ENCODE measurements at regions not wholly inside any gene's neighbourhood (a gene's known extent, or its start where the extent isn't known, plus 50 kb on each side); places are given as distances from the start of the nearest gene placed in this dataset.
"Not testable (repeated sequence)": the region's sequence is repeated elsewhere in the genome, so short reads cannot be mapped to it uniquely, and the experiment has no call there.

DNA sequence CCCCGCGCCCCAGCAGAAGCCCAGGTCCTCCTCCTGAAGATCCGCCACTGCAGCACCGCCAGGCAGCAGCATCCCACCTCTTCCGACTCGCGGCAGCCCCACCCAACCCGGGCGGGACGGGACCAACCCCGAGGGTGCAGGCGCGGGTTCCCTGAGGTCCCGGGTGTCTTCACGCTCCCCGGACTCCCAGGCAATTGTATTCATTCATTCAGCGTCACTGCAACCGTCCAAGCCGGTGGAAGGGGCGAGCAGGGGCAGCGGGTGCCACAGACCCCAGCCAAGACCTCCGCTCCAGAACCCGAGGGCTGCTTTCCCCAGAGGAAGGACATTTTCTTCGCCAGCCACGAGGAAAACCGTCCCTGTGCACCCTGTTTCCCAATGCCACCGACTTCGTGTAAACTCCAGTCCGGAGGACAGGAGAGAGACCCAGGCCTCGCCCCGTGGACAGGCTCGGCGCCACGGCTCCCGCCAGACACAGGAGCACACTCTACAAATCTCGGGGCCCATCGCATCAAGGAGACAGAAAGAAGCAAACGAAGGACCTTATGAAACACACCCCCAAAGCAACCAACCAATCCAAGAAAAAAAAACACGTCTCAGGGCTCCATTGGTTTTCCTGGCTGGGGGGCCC lies 1471.5 kb downstream of the FOXD4L5 start:
- not testable (repeated sequence) for DNase-seq (ENCODE audit: insufficient read length, low spot score); FAIRE-seq

DNA sequence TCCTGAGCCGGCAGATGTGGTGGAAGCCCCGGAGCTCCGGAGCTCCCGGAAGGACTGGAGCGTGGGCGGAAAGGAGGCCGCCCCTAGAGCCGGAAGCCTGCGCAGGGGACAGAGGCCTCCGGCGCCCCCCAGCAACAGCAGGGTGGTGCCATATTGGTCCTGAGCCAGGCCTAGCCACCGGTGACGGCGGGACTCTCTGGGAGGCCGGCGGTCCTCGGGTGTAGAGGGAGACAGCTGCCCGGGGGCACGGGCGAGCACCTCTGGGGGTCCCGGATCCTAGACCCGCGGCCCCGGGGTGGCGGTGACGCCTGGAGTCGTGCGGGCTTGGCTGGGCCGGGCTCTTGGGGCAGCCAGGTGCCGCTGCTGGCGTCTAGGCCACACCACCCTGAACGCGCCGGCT lies 1472.2 kb downstream of the FOXD4L5 start:
- DNase-seq (ENCODE audit: insufficient read length, low spot score); FAIRE-seq: not testable (repeated sequence)

- not testable (repeated sequence) for FAIRE-seq; DNase-seq (ENCODE audit: insufficient read length, low spot score)
These were observed 1480.8 kb downstream of the FOXD4L5 start for GRCh38 chr9:63804205-63804604.

DNA sequence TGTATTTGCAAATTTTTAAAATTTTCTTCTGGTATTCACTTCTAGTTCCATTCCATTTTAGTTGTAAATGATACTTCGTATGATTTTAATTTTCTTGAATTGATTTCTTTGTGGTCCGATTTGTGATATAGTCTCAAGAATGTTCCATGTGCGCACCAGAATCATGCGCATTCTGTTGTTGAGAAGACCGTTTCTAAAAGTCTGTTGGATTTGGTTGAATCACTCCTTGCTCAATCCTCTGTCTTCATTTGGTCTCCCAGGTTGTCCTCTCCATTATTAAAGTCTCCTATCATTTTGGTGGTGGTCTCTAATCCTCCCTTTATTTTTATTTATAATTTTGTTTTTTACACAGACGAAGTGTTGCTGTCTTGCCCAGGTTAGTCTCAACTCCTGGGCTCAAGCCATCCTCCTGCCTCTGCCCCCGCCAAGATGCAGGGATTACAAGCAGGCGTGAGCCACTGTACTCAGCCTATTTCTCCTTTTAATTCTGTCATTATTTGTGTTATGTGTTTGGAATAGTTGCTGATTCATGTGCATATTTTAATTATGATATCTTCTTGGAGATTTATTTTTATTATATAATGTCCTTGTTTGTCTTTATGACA lies 1490.8 kb downstream of the FOXD4L5 start:
- not testable (repeated sequence) for DNase-seq (ENCODE audit: insufficient read length, low spot score); FAIRE-seq

GRCh38 chr9:63787454-63787853 lies 1497.6 kb downstream of the FOXD4L5 start:
- FAIRE-seq; DNase-seq (ENCODE audit: insufficient read length, low spot score): not testable (repeated sequence)

DNA sequence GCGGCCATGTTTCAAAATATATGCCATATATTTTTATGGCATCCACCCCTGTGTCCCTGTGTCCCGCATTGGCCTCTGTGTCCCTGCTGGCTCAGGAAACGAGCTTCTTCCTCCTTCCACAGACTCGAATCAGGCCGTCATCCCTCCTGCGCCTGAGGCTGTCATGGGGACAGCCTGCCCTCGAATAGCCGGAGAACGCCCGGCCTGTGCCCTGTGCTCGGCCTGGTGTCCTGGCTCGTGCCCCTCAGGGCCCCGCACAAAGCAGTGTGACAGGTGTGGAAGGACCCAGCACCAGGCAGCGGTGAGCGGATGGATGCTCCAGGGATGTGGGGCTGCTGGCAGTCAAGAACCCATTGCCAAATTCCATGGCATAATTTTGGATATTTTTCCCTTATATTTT lies 1500.0 kb downstream of the FOXD4L5 start:
- not testable (repeated sequence) for DNase-seq (ENCODE audit: insufficient read length, low spot score); FAIRE-seq

GRCh38 chr9:63784421-63784820 lies 1500.6 kb downstream of the FOXD4L5 start:
- FAIRE-seq; DNase-seq (ENCODE audit: insufficient read length, low spot score): not testable (repeated sequence)

- FAIRE-seq = not testable (repeated sequence)
These were observed 1503.1 kb downstream of the FOXD4L5 start for GRCh38 chr9:63781817-63782439.

GRCh38 chr9:63781390-63781789 lies 1503.6 kb downstream of the FOXD4L5 start:
- not testable (repeated sequence) for DNase-seq (ENCODE audit: insufficient read length, low spot score); FAIRE-seq

More at GRCh38 chr9:63781817-63782439, 1503.1 kb downstream of the FOXD4L5 start:
- DNase-seq (ENCODE audit: insufficient read length, low spot score) = not testable (repeated sequence)

DNA sequence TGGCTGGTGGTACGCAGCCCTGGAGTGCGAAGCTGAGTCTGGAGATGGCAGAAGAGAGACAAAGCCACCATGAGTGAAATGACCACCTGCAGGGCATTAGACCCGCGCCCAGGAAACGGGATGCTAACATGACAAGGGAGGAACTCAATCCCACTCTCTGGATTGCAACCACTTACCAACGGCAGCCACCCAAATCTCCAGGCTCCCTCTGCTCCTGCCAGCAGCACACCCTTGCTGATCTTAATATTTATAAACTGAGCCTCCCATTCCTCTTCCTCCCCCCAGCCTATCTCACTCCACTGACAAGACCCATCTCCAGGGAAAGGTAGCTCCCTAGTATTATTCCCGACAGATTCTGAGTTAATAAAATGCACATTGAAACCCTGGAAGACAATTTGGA lies 1508.8 kb downstream of the FOXD4L5 start:
- FAIRE-seq; DNase-seq (ENCODE audit: insufficient read length, low spot score): not testable (repeated sequence)

DNA sequence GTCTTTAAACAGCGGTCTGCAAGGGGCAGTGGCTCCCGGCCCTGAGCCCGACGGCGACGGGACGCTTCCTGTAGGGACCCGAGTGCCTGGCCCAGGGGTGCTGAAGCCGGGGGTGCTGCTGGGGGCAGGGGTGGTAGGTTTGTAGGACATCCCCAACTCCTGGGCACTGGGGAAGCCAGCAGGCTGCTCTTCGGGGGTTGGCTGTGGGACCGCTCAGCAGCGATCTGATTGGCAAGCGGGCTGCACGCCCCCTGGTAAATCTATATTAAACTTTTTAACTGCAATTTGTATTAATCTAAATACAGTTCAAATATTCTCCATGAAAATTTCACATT lies 1510.0 kb downstream of the FOXD4L5 start:
- DNase-seq (ENCODE audit: insufficient read length, low spot score); FAIRE-seq: not testable (repeated sequence)

- FAIRE-seq = not testable (repeated sequence)
These were observed 1510.5 kb downstream of the FOXD4L5 start for GRCh38 chr9:63774369-63775091.

GRCh38 chr9:63762230-63762629 lies 1522.8 kb downstream of the FOXD4L5 start:
- not testable (repeated sequence) for DNase-seq (ENCODE audit: insufficient read length, low spot score); FAIRE-seq

More at GRCh38 chr9:63774369-63775091, 1510.5 kb downstream of the FOXD4L5 start:
- not testable (repeated sequence) for DNase-seq (ENCODE audit: insufficient read length, low spot score)

DNA sequence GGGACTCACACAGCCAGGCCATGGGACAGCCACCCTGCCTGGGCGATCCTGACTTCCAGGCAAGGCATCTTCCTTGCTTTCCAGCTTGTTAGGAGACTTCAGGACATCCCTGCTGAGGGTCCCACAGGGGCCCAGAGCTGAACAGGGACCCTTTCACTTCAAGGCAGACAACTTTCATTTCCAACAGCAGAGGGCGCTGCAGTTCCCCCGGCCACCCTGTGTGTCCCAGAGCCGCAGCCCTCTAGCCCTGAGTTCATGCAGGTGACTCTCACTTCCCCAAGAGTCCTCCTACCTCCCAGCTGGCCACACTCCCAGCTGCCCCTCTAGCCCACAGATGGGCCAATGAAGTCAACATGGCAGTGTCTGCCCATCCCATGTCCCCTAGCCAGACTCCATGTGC lies 1556.0 kb downstream of the FOXD4L5 start:
- FAIRE-seq; DNase-seq (ENCODE audit: insufficient read length, low spot score): not testable (repeated sequence)

- no peak for FAIRE-seq
These were observed 1556.7 kb downstream of the FOXD4L5 start for GRCh38 chr9:63728287-63728686.

DNA sequence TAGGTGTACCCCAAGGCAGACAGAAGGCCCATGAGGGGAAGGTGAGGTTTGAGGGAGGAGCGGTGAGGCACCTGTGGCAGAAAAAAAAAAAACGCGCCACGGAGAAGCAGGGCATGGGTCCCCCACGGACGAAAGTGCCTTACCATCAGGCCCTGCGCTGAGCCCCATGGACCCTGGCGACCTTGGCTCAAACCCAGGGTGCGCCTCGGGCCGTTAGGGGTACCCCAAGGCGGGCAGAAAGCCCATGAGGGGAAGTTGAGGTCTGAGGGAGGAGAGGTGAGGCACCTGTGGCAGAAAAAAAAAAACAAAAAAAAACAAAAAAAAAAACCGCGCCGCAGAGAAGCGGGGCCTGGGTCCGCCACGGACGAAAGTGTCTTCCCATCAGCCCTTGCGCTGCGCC lies 1576.7 kb downstream of the FOXD4L5 start:
- not testable (repeated sequence) for FAIRE-seq; DNase-seq (ENCODE audit: insufficient read length, low spot score)

More at GRCh38 chr9:63728287-63728686, 1556.7 kb downstream of the FOXD4L5 start:
- no peak for DNase-seq (ENCODE audit: insufficient read length, low spot score)

GRCh38 chr9:63704456-63704855 lies 1580.6 kb downstream of the FOXD4L5 start:
- FAIRE-seq; DNase-seq (ENCODE audit: insufficient read length, low spot score): not testable (repeated sequence)

DNA sequence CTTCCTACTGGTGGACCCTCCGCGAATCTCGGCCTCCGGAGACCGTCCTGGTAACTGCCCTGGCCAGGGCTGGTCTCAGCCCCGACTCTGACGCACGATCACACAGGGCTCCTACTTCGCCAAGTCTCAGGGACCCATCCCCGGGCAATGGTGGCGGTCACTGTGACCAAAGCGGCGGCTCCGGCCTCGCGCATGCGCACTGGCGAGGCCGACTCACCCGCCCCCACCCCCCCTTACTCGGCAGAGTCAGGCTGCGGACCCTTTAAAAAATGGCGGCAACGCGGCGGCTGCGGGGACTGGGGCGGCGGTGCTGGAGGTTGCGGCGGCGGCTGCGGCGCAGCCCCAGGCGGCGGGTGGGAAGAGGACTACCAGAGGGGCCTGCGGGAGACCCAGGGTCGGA lies 1581.3 kb downstream of the FOXD4L5 start:
- DNase-seq (ENCODE audit: insufficient read length, low spot score); FAIRE-seq: not testable (repeated sequence)

DNA sequence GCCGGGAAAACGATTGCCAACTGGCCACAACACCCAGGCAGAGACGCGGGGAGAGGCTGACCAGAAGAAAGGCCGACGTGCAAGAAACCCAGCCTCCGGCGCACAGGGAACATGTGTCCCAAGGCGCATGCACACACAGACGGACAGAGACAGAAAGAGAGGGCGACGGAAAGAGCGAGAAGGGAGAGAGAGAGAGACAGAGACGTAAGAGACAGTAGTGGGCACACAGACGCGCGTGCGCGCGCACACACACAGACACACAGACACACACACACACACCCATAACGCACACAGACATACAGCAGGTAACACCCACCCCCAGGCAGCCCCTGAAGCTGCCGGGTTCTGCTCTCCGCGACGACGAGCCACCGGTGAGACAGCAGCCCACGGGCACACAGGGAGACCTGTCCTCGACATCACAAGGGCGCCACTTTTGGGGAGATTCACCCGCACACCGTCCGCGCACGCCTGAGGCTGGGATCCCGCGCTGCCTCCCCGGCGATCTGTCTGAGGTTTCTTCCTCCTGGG lies 1581.8 kb downstream of the FOXD4L5 start:
- not testable (repeated sequence) for DNase-seq (ENCODE audit: insufficient read length, low spot score); FAIRE-seq

Measured in GM19239 (cell line).